ENCODE measurements at regions not wholly inside any gene's neighbourhood (a gene's known extent, or its start where the extent isn't known, plus 50 kb on each side); places are given as distances from the start of the nearest gene placed in this dataset.

DNA sequence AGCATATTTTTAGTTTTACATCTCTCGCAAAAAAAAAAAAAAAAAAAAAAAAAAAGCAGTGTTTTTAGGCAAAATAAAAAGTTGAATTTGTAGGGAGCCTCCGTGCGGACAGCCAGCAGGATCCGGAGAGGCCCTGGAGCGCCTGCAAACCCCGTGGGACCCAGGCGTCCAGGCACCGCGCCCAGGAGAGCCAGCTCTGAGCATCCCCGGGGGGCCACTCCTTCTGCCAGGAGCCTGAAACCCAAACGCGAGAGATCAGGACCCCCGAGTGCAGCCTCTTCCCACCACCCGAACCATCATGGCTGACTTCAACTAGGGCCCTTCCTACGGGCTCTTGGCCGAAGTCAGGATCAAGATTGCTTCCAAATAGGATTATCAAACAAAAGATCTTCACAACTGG is 54.1 kb upstream of the LY86 start:
- Histone ChIP-seq H3K9me3 (no peaks in the 10 kb centered on the region), H3K27me3 (replicated peaks; ENCODE audit: control insufficient read depth, insufficient read depth, low read length) (no peaks in the 10 kb centered on the region), H3K4me1 (no peaks in the 10 kb centered on the region), H3K36me3 (ENCODE audit: control insufficient read depth, insufficient read depth, low read length) (no peaks in the 10 kb centered on the region), H3K4me3 (ENCODE audit: low read depth, low read length) (no peak overlapping the region)
- H3K4me1 Mint-ChIP-seq (ENCODE audit: low read depth, unreplicated experiment) = no peaks in the 10 kb centered on the region
- H3K27me3 Mint-ChIP-seq (ENCODE audit: insufficient read depth, unreplicated experiment) = peaks cover 28% of the 10 kb centered on the region
- no peaks in the 10 kb centered on the region for H3K36me3 Mint-ChIP-seq (ENCODE audit: insufficient read depth, unreplicated experiment)
- no peaks in the 10 kb centered on the region for H3K9me3 Mint-ChIP-seq (ENCODE audit: unreplicated experiment)
- BruUV-seq (replicated peaks) = no TSS peak
- ChIA-PET POLR2A (no interaction called here), CTCF (no interaction called here)
- H3K4me3 Mint-ChIP-seq (ENCODE audit: unreplicated experiment) = no peak overlapping the region
- DNase-seq = no peak
- intact Hi-C loops (cut with micrococcal nuclease; ENCODE audit: unreplicated experiment) = no loop called here
- TF ChIP-seq, protein P1, sequence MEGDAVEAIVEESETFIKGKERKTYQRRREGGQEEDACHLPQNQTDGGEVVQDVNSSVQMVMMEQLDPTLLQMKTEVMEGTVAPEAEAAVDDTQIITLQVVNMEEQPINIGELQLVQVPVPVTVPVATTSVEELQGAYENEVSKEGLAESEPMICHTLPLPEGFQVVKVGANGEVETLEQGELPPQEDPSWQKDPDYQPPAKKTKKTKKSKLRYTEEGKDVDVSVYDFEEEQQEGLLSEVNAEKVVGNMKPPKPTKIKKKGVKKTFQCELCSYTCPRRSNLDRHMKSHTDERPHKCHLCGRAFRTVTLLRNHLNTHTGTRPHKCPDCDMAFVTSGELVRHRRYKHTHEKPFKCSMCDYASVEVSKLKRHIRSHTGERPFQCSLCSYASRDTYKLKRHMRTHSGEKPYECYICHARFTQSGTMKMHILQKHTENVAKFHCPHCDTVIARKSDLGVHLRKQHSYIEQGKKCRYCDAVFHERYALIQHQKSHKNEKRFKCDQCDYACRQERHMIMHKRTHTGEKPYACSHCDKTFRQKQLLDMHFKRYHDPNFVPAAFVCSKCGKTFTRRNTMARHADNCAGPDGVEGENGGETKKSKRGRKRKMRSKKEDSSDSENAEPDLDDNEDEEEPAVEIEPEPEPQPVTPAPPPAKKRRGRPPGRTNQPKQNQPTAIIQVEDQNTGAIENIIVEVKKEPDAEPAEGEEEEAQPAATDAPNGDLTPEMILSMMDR (IDR thresholded peaks at IDR 0.05; ENCODE audit: insufficient read depth in 1 of 2, low read depth in 1 of 2, low read length in 1 of 2, severe bottlenecking in 1 of 2, unreplicated experiment in 1 of 2) = no peak
- H3K27ac Mint-ChIP-seq (ENCODE audit: unreplicated experiment) = no peak overlapping the region

DNA sequence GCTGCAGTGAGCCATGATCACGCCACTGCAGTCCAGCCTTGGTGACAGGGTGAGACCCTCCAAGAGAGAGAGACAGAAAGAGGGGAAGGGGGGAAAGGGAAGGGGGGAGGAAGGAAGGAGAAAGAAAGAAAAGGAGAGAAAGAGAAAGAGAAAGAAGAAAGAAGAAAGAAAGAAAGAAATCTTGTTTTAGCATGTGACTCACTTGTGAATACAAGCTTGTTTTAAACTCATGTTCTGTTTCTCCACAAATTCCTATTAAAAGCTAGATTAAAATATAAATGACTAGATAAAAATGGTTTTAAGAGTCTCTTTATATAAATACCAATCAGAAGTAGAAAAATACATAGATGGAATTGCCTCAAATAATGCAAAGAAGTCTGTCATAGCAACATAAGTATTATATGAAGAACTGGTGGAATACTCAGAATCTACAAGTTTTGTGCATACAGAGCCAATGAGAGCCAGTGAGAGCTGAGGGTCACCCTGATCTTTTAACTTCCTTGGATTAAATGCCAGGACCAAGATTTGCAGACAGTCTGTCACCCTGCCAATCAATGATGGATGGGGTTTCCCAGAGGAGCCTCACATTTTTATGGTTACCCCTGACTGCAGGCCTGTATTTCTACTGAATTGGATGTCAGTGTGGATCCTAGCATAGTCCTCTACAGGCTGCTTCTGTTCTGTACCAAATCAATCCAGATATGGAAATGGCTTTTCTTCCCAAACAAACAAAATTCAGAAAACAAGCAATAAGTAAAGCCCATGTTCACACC is 50.8 kb upstream of the LY86 start:
- Mint-ChIP-seq H3K4me1 (ENCODE audit: low read depth, unreplicated experiment) (no peaks in the 10 kb centered on the region), H3K9me3 (ENCODE audit: unreplicated experiment) (no peaks in the 10 kb centered on the region), H3K36me3 (ENCODE audit: insufficient read depth, unreplicated experiment) (no peaks in the 10 kb centered on the region), H3K4me3 (ENCODE audit: unreplicated experiment) (no peak overlapping the region), H3K27me3 (ENCODE audit: insufficient read depth, unreplicated experiment) (peaks cover 27% of the 10 kb centered on the region), H3K27ac (ENCODE audit: unreplicated experiment) (no peak overlapping the region)
- no peak for DNase-seq
- no peaks in the 10 kb centered on the region for H3K4me1 ChIP-seq
- 0 out of 2 replicates have a peak, but pooled peaks cover 2% of the 10 kb centered on the region for H3K27me3 ChIP-seq (replicated peaks; ENCODE audit: control insufficient read depth, insufficient read depth, low read length)
- ChIA-PET CTCF (no interaction called here), POLR2A (no interaction called here)
- intact Hi-C loops (cut with micrococcal nuclease; ENCODE audit: unreplicated experiment) = no loop called here
- BruUV-seq (replicated peaks) = no TSS peak
- H3K4me3 ChIP-seq (ENCODE audit: low read depth, low read length) = no peak overlapping the region
- no peaks in the 10 kb centered on the region for H3K9me3 ChIP-seq
- TF ChIP-seq, protein P1 (IDR thresholded peaks at IDR 0.05; ENCODE audit: insufficient read depth in 1 of 2, low read depth in 1 of 2, low read length in 1 of 2, severe bottlenecking in 1 of 2, unreplicated experiment in 1 of 2) = no peak
- H3K36me3 ChIP-seq (ENCODE audit: control insufficient read depth, insufficient read depth, low read length) = no peaks in the 10 kb centered on the region

GRCh38 chr6:6538261-6538660 is 50.3 kb upstream of the LY86 start:
- Mint-ChIP-seq H3K4me1 (ENCODE audit: low read depth, unreplicated experiment) (no peaks in the 10 kb centered on the region), H3K36me3 (ENCODE audit: insufficient read depth, unreplicated experiment) (no peaks in the 10 kb centered on the region), H3K9me3 (ENCODE audit: unreplicated experiment) (no peaks in the 10 kb centered on the region), H3K27ac (ENCODE audit: unreplicated experiment) (no peak overlapping the region), H3K27me3 (ENCODE audit: insufficient read depth, unreplicated experiment) (peaks cover 32% of the 10 kb centered on the region), H3K4me3 (ENCODE audit: unreplicated experiment) (no peak overlapping the region)
- Histone ChIP-seq H3K36me3 (ENCODE audit: control insufficient read depth, insufficient read depth, low read length) (no peaks in the 10 kb centered on the region), H3K4me3 (ENCODE audit: low read depth, low read length) (no peak overlapping the region), H3K4me1 (no peaks in the 10 kb centered on the region), H3K27me3 (replicated peaks; ENCODE audit: control insufficient read depth, insufficient read depth, low read length) (peaks cover 3% of the 10 kb centered on the region; the same call in 1 of the 2 replicates), H3K9me3 (no peaks in the 10 kb centered on the region)
- DNase-seq = no peak
- no TSS peak for BruUV-seq (replicated peaks)
- TF ChIP-seq, protein P1 (IDR thresholded peaks at IDR 0.05; ENCODE audit: insufficient read depth in 1 of 2, low read depth in 1 of 2, low read length in 1 of 2, severe bottlenecking in 1 of 2, unreplicated experiment in 1 of 2) = no peak
- ChIA-PET CTCF (no interaction called here), POLR2A (no interaction called here)
- intact Hi-C loops (cut with micrococcal nuclease; ENCODE audit: unreplicated experiment) = no loop called here
